ENCODE measurements at regions not wholly inside any gene's neighbourhood (a gene's known extent, or its start where the extent isn't known, plus 50 kb on each side); places are given as distances from the start of the nearest gene placed in this dataset.
"Not testable (repeated sequence)": the region's sequence is repeated elsewhere in the genome, so short reads cannot be mapped to it uniquely, and the experiment has no call there.

DNA sequence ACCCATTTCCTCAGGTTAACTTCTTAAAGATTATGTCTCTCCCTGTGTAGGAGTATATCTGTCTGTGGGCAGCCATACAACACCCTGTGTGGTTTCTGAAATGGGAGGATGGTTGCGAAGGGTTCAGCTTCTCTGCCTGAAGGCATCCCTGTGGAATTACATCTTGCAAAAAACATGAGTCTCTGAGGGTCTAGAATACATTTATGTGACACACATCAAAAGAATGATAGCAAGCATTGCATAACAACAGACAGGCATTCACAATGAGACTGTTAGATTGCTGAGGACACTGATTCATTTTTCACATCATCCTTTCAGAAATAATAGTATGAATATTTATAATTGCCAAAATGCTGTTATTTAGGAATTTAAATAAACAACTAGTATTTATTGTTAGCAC lies 670.9 kb downstream of the HTR1B start:
- no peak overlapping the region for H3K4me3 Mint-ChIP-seq
- no peaks in the 10 kb centered on the region for H3K27me3 Mint-ChIP-seq
- H3K27ac Mint-ChIP-seq: no peak overlapping the region
- no peaks in the 10 kb centered on the region for H3K4me1 Mint-ChIP-seq
- no peaks in the 10 kb centered on the region for H3K9me3 Mint-ChIP-seq
- H3K36me3 Mint-ChIP-seq: no peaks in the 10 kb centered on the region

DNA sequence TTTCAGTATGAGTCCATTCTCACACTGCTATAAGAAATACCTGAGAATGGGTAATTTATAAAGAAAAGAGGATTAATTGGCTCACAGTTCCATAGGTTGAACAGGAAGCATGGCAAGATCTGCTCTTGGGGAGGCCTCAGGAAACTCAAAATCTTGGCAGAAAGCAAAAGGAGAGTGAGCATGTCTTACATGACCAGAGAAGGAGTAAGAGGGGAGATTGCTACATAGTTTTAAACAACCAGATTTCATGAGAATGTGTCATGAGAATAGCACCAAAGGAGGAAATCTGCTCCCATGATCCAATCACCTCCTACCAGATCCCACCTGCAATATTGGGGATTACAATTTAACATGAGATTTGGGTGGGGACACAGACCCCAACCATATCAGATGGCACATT lies 672.4 kb downstream of the HTR1B start:
- no peaks in the 10 kb centered on the region for H3K27me3 Mint-ChIP-seq
- H3K4me3 Mint-ChIP-seq: no peak overlapping the region
- H3K36me3 Mint-ChIP-seq: no peaks in the 10 kb centered on the region
- H3K9me3 Mint-ChIP-seq: no peaks in the 10 kb centered on the region
- H3K27ac Mint-ChIP-seq: no peak overlapping the region
- H3K4me1 Mint-ChIP-seq: no peaks in the 10 kb centered on the region

DNA sequence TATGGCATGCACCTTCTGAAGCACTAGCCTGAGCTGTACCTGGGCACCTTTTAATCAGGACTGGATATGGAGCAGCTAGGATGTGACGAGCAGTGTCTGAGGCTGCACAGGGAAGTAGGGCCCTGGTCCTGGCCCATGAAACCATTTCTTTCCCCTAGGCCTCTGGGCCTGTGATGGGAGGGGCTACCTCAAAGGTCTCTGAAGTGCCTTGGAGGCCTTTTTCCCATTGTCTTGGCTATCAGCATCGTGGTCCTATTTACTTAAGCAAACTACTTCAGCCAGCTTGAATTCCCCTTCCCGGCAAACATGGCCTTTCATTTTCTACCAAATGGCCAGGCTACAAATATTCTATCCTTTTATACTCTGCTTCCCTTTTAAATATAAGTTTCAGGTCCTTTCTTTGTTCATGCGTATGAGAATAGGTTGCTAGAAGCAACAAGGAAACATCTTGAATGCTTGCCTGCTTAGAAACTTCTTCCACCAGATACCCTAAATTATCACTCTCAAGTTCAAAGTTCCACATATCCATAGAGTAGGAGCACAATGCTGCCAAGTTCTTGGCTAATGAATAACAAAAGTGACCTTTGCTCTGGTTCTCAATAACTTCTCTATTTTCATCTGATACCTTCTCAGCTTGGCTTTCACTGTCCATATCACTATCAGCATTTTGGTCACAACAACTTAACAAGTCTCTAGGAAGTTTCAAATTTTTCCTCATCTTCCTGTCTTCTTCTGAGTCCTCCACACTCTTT lies 673.1 kb downstream of the HTR1B start:
- H3K27me3 Mint-ChIP-seq: no peaks in the 10 kb centered on the region
- no peak overlapping the region for H3K4me3 Mint-ChIP-seq
- no peaks in the 10 kb centered on the region for H3K4me1 Mint-ChIP-seq
- H3K36me3 Mint-ChIP-seq: no peaks in the 10 kb centered on the region
- no peaks in the 10 kb centered on the region for H3K9me3 Mint-ChIP-seq
- no peak overlapping the region for H3K27ac Mint-ChIP-seq

- Mint-ChIP-seq H3K27me3 (no peaks in the 10 kb centered on the region), H3K9me3 (no peaks in the 10 kb centered on the region), H3K27ac (no peak overlapping the region), H3K36me3 (no peaks in the 10 kb centered on the region), H3K4me1 (no peaks in the 10 kb centered on the region), H3K4me3 (no peak overlapping the region)
These were observed 673.7 kb downstream of the HTR1B start for GRCh38 chr6:76789580-76789979.

DNA sequence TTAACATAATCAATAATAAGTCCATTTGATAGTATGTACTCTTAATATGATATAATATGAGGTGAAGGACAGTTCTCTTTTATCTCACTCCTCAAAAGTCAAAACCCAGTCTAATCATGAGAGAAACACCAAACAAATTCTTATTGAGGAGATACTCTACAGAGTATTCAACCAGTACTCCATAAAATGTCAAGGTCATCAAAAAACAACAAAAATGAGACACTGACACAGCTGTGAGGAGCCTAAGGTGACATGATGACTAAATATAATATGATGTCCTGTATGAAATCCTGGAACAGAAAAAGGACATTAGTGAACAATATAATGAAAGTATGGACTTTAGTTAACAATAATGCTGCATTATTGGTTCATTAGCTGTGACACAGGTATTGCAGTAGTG lies 675.1 kb downstream of the HTR1B start:
- no peaks in the 10 kb centered on the region for H3K27me3 Mint-ChIP-seq
- no peaks in the 10 kb centered on the region for H3K9me3 Mint-ChIP-seq
- H3K36me3 Mint-ChIP-seq: no peaks in the 10 kb centered on the region
- H3K4me1 Mint-ChIP-seq: no peaks in the 10 kb centered on the region
- H3K27ac Mint-ChIP-seq: no peak overlapping the region
- H3K4me3 Mint-ChIP-seq: no peak overlapping the region

DNA sequence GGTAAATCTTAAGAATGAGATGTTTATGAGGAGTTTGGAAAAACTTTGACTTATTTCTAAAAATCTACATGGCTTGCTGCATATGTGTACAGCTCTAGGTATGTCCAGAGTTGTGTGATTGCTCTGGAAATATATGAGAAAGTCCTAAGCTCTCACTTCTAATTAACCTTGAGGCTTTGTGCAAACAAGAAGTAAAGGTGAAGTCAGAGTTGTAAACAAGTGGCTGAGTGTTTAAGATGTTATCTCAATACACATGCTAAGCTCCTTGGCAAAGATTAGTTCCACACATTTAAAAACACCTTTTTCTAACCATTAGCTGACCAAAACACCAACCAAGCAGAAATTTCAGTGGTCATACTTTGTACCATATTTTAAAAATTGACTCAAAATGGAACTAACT lies 684.2 kb downstream of the HTR1B start:
- no peaks in the 10 kb centered on the region for H3K36me3 Mint-ChIP-seq
- H3K9me3 Mint-ChIP-seq: no peaks in the 10 kb centered on the region
- no peaks in the 10 kb centered on the region for H3K4me1 Mint-ChIP-seq
- no peak overlapping the region for H3K27ac Mint-ChIP-seq
- H3K4me3 Mint-ChIP-seq: no peak overlapping the region
- H3K27me3 Mint-ChIP-seq: no peaks in the 10 kb centered on the region

DNA sequence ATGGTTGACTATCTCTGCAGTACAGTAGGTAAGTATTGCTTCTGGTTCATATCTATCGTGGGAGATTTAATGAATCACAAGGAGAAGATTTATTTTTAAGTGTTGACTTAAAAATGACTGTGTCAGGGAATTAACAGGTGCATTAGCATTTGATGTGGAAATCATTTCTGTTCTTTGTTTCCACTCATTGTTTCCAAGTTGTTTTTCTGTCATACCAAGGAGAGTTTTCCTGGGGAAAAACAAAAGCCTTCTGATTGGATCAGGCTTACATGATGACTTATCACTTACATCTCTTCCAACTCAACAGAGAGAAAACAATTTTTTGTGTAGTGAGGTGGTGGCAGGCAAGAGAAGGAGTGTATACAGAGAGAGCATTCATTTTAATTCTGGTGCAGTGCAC lies 686.4 kb downstream of the HTR1B start:
- Mint-ChIP-seq H3K4me1 (no peaks in the 10 kb centered on the region), H3K9me3 (no peaks in the 10 kb centered on the region), H3K27me3 (no peaks in the 10 kb centered on the region), H3K36me3 (no peaks in the 10 kb centered on the region), H3K27ac (no peak overlapping the region), H3K4me3 (no peak overlapping the region)

- no peaks in the 10 kb centered on the region for H3K27me3 Mint-ChIP-seq
- H3K4me3 Mint-ChIP-seq: no peak overlapping the region
- no peaks in the 10 kb centered on the region for H3K4me1 Mint-ChIP-seq
- no peak overlapping the region for H3K27ac Mint-ChIP-seq
- H3K9me3 Mint-ChIP-seq: no peaks in the 10 kb centered on the region
- no peaks in the 10 kb centered on the region for H3K36me3 Mint-ChIP-seq
These were observed 688.4 kb downstream of the HTR1B start for GRCh38 chr6:76774781-76775384.

GRCh38 chr6:76772951-76773350 lies 690.3 kb downstream of the HTR1B start:
- Mint-ChIP-seq H3K36me3 (no peaks in the 10 kb centered on the region), H3K27ac (no peak overlapping the region), H3K27me3 (no peaks in the 10 kb centered on the region), H3K4me1 (no peaks in the 10 kb centered on the region), H3K9me3 (no peaks in the 10 kb centered on the region), H3K4me3 (no peak overlapping the region)

DNA sequence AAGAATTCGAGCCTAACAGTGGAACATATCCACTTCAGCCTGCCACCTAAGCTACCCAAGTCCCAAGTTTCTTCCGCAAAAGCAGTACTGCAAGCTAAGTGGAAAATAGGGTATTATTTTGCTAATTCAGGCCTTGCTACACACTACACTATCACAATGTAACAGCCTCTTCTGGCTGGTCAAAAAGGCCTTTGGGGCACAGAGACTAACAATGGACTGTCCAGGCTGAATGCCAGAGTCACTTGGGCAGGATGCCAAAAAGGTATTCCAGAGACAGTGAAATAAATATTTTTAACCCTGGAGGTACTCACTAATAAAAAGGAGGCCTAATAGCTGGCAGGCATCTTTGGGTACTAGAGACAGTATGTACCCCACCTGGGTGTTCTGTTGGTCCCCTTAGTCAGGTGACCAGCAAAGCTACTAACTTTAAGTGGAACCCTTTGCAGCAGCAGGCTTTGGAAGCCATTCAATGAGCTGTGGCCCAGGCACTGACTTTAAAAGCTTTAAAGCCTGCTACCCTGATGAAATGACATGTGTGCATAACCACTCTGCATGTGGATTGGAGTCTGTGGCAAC lies 692.1 kb downstream of the HTR1B start:
- H3K27me3 Mint-ChIP-seq: no peaks in the 10 kb centered on the region
- H3K27ac Mint-ChIP-seq: no peak overlapping the region
- no peaks in the 10 kb centered on the region for H3K9me3 Mint-ChIP-seq
- no peaks in the 10 kb centered on the region for H3K36me3 Mint-ChIP-seq
- no peak overlapping the region for H3K4me3 Mint-ChIP-seq
- H3K4me1 Mint-ChIP-seq: no peaks in the 10 kb centered on the region

DNA sequence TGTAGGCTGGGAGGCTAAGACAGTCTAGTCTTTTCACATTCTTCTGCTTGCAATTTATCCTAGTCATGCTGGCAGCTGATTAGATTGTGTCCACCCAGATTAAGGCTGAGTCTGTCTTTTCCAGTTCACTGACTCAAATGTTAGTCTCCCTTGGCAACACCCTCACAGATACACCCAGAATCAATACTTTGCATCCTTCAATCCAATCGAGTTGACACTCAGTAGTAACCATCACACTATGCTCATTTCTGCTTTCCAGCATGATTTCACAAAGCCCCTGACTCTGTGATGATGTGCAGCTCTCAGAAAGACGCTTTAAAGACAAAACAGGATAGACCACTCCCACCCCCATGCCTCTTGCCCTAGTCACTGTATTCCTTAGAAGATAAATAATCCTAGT lies 693.0 kb downstream of the HTR1B start:
- Mint-ChIP-seq H3K4me1 (no peaks in the 10 kb centered on the region), H3K4me3 (no peak overlapping the region), H3K36me3 (no peaks in the 10 kb centered on the region), H3K27ac (no peak overlapping the region), H3K9me3 (no peaks in the 10 kb centered on the region), H3K27me3 (no peaks in the 10 kb centered on the region)

GRCh38 chr6:76768556-76768955 lies 694.7 kb downstream of the HTR1B start:
- no peaks in the 10 kb centered on the region for H3K27me3 Mint-ChIP-seq
- H3K4me3 Mint-ChIP-seq: no peak overlapping the region
- no peaks in the 10 kb centered on the region for H3K4me1 Mint-ChIP-seq
- no peaks in the 10 kb centered on the region for H3K36me3 Mint-ChIP-seq
- no peak overlapping the region for H3K27ac Mint-ChIP-seq
- no peaks in the 10 kb centered on the region for H3K9me3 Mint-ChIP-seq

DNA sequence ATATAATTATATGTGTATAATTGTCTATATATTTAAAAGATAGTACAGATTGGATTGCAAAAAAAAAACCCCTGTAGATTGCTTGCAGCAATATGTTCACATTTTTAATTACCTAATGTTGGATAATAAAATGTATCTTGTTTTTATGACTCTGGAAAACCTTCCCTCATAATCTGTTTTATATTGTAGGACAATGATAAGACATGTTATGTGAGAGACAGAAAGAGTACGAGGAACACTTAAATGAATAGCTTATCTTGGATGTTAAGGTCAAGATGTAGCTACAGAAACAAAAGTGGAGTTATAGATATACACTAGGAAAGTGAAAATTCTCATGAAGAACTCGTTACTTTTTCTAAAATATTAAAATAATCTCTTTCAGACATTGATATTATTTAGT lies 691.6 kb upstream of the IMPG1 start:
- no peak overlapping the region for H3K27ac Mint-ChIP-seq
- no peak overlapping the region for H3K4me3 Mint-ChIP-seq
- peaks cover 8% of the 10 kb centered on the region for H3K9me3 Mint-ChIP-seq
- H3K4me1 Mint-ChIP-seq: no peaks in the 10 kb centered on the region
- H3K36me3 Mint-ChIP-seq: no peaks in the 10 kb centered on the region
- no peaks in the 10 kb centered on the region for H3K27me3 Mint-ChIP-seq

- Mint-ChIP-seq H3K27ac (no peak overlapping the region), H3K4me1 (no peaks in the 10 kb centered on the region), H3K27me3 (no peaks in the 10 kb centered on the region)
These were observed 680.4 kb upstream of the IMPG1 start for GRCh38 chr6:76752841-76753240.

GRCh38 chr6:76745388-76745787 lies 672.9 kb upstream of the IMPG1 start:
- H3K36me3 Mint-ChIP-seq, H3K27me3 Mint-ChIP-seq, H3K4me1 Mint-ChIP-seq, H3K9me3 Mint-ChIP-seq, H3K4me3 Mint-ChIP-seq, H3K27ac Mint-ChIP-seq: not testable (repeated sequence)

More at GRCh38 chr6:76752841-76753240, 680.4 kb upstream of the IMPG1 start:
- no peaks in the 10 kb centered on the region for H3K36me3 Mint-ChIP-seq
- no peaks in the 10 kb centered on the region for H3K9me3 Mint-ChIP-seq
- H3K4me3 Mint-ChIP-seq: no peak overlapping the region

- not testable (repeated sequence) for H3K4me3 Mint-ChIP-seq, H3K4me1 Mint-ChIP-seq, H3K27me3 Mint-ChIP-seq, H3K27ac Mint-ChIP-seq, H3K9me3 Mint-ChIP-seq, H3K36me3 Mint-ChIP-seq
These were observed 671.8 kb upstream of the IMPG1 start for GRCh38 chr6:76744151-76744720.
